OCI-LY3 (cell line): ENCODE measurements at regions not wholly inside any gene's neighbourhood (a gene's known extent, or its start where the extent isn't known, plus 50 kb on each side); places are given as distances from the start of the nearest gene placed in this dataset.

Experiments
- CTCF ChIP-seq: fragments of 200-600, 300-600 bp; sonication (generic); IDR thresholded peaks from 2 replicates; pipeline ENCODE4 v1.5.1; 2014; ENCODE audit warnings: antibody characterized with exemption, low read length, low read depth
- EZH2phosphoT487 ChIP-seq: fragments of 200-600 bp; shearing (Covaris generic); IDR thresholded peaks from 2 replicates; pipeline ENCODE4 v1.6.1; 2018; ENCODE audit warnings: antibody characterized with exemption, mixed run types, low read depth

- TF ChIP-seq CTCF (no peak), EZH2phosphoT487 (no peak)
Observed at GRCh38 chr10:30762620-30763019, 133.1 kb upstream of the LYZL2 start.
